ENCODE measurements at regions not wholly inside any gene's neighbourhood (a gene's known extent, or its start where the extent isn't known, plus 50 kb on each side); places are given as distances from the start of the nearest gene placed in this dataset. TPM values are rescaled to one million over a fixed set of nuclear protein-coding genes. Genes with fewer than 3 reads are reported as not detected.
"Not testable (repeated sequence)": the region's sequence is repeated elsewhere in the genome, so short reads cannot be mapped to it uniquely, and the experiment has no call there.

- DNase-seq (no peak), ATAC-seq (no peak)
- Histone ChIP-seq H3K9me3 (no peaks in the 10 kb centered on the region), H3K4me3 (no peak overlapping the region), H3K27ac (no peak overlapping the region), H3K4me1 (no peaks in the 10 kb centered on the region), H3K36me3 (replicated peaks in 1 of 2; ENCODE audit: insufficient read depth in 1 of 2, low read depth in 2 of 2) (no peaks in the 10 kb centered on the region), H3K27me3 (no peaks in the 10 kb centered on the region)
- TF ChIP-seq POLR2A (IDR thresholded peaks at IDR 0.05), result no peak
- no peak for TF ChIP-seq CTCF (IDR thresholded peaks at IDR 0.05)
- intact Hi-C loops (cut with DNase I), result no loop called here
- 75 to 80% methylated on average over 18 of the region's 18 CpGs for WGBS, 2 donors
Observed at GRCh38 chr15:21261396-21261964, 178.8 kb downstream of the POTEB3 start.

- no peak overlapping the region for H3K27ac ChIP-seq
- WGBS, 2 donors, result 69 to 73% methylated on average over 15 of the region's 15 CpGs
- H3K9me3 ChIP-seq, result no peaks in the 10 kb centered on the region
- ATAC-seq (no peak), DNase-seq (peak in 2 of 4 donors; percentile 9 to 11)
- no peaks in the 10 kb centered on the region for H3K27me3 ChIP-seq
- no peaks in the 10 kb centered on the region for H3K36me3 ChIP-seq (replicated peaks in 1 of 2; ENCODE audit: insufficient read depth in 1 of 2, low read depth in 2 of 2)
- H3K4me1 ChIP-seq, result no peaks in the 10 kb centered on the region
- no peak overlapping the region for H3K4me3 ChIP-seq
- TF ChIP-seq CTCF (IDR thresholded peaks at IDR 0.05) (no peak), POLR2A (IDR thresholded peaks at IDR 0.05) (no peak)
- intact Hi-C loops (cut with DNase I), result no loop called here
Observed at GRCh38 chr15:21260966-21261395, 179.3 kb downstream of the POTEB3 start.

GRCh38 chr15:21258635-21259034 lies 181.7 kb downstream of the POTEB3 start:
- intact Hi-C loops (cut with DNase I); H3K36me3 ChIP-seq (replicated peaks in 1 of 2; ENCODE audit: insufficient read depth in 1 of 2, low read depth in 2 of 2); H3K4me3 ChIP-seq; H3K9me3 ChIP-seq; H3K4me1 ChIP-seq; DNase-seq; H3K27me3 ChIP-seq; H3K27ac ChIP-seq; ATAC-seq: not testable (repeated sequence)
- 54 to 62% methylated on average over 3 of the region's 3 CpGs for WGBS, 2 donors

GRCh38 chr15:21249508-21250019 lies 190.7 kb downstream of the POTEB3 start:
- H3K27me3 ChIP-seq; H3K27ac ChIP-seq; DNase-seq; H3K36me3 ChIP-seq (replicated peaks in 1 of 2; ENCODE audit: insufficient read depth in 1 of 2, low read depth in 2 of 2); intact Hi-C loops (cut with DNase I); H3K9me3 ChIP-seq; H3K4me1 ChIP-seq; ATAC-seq; H3K4me3 ChIP-seq: not testable (repeated sequence)
- WGBS, 2 donors, result 54 to 66% methylated on average over 5 of the region's 5 CpGs

Small RNA genes lying in the stretch of these regions (small RNA-seq; reads per million reads assigned to genes)
- not detected for gene RNU6-1235P

Data from body of pancreas (tissue), 4 donors.